Peyer's patch (tissue), 4 donors: ENCODE measurements at regions not wholly inside any gene's neighbourhood (a gene's known extent, or its start where the extent isn't known, plus 50 kb on each side); places are given as distances from the start of the nearest gene placed in this dataset.

Experiments used
- DNase-seq, 3 donors: peaks; one replicate each; pipeline ENCODE4 v3.0.0-alpha.2; 2017 to 2019
- H3K27ac ChIP-seq, 4 donors: fragments of 200-600 bp; sonication (generic); one replicate each; pipeline ENCODE4 v1.5.1; 2016 to 2019
- H3K27me3 ChIP-seq, 2 donors: fragments of 200-600 bp; sonication (generic); one replicate each; pipeline ENCODE4 v1.5.1; 2019
- H3K36me3 ChIP-seq, 3 donors: fragments of 200-600 bp; sonication (generic); one replicate each; pipeline ENCODE4 v1.5.1; 2016 to 2019
- H3K4me1 ChIP-seq, 4 donors: fragments of 200-600 bp; sonication (generic); one replicate each; pipeline ENCODE4 v1.5.1; 2016 to 2019
- H3K4me3 ChIP-seq, 4 donors: fragments of 200-600 bp; sonication (generic); 1 replicate in 3 of 4; 2 replicates in 1 of 4; pipeline ENCODE4 v1.5.1; 2016 to 2019; ENCODE audit warnings: mild to moderate bottlenecking in 1 of 4
- H3K9me3 ChIP-seq, 4 donors: fragments of 200-600 bp; sonication (generic); one replicate each; pipeline ENCODE4 v1.5.1; 2016 to 2019; ENCODE audit warnings: mild to moderate bottlenecking in 1 of 4
- CTCF ChIP-seq, 6 experiments: fragments of 450-650 bp in 4 of 6; fragments of 200-600 bp in 2 of 6; sonication (generic) in 1 of 6; IDR thresholded peaks; one replicate each; pipeline ENCODE4 v1.5.1; 2017 to 2019; ENCODE audit warnings: antibody characterized with exemption in 6 of 6, mild to moderate bottlenecking in 3 of 6, moderate library complexity in 1 of 6
- POLR2A ChIP-seq, 2 donors: fragments of 450-650 bp; IDR thresholded peaks; one replicate each; pipeline ENCODE4 v1.5.1; 2017; ENCODE audit warnings: antibody characterized with exemption in 2 of 2, mild to moderate bottlenecking in 2 of 2, moderate library complexity in 2 of 2

GRCh38 chr11:130635937-130636630 is 187.6 kb downstream of the ADAMTS15 start:
- DNase-seq: no peak
- TF ChIP-seq POLR2A (IDR thresholded peaks at IDR 0.05): no peak
- no peak for TF ChIP-seq CTCF (IDR thresholded peaks at IDR 0.05)
- no peaks in the 10 kb centered on the region for H3K9me3 ChIP-seq
- no peak overlapping the region for H3K27ac ChIP-seq
- no peaks in the 10 kb centered on the region for H3K36me3 ChIP-seq
- no peaks in the 10 kb centered on the region for H3K4me1 ChIP-seq
- H3K27me3 ChIP-seq: no peaks in the 10 kb centered on the region
- no peak overlapping the region for H3K4me3 ChIP-seq

- Histone ChIP-seq H3K27me3 (no peaks in the 10 kb centered on the region), H3K27ac (no peak overlapping the region), H3K4me1 (no peaks in the 10 kb centered on the region), H3K36me3 (no peaks in the 10 kb centered on the region), H3K9me3 (no peaks in the 10 kb centered on the region), H3K4me3 (no peak overlapping the region)
- TF ChIP-seq CTCF (IDR thresholded peaks at IDR 0.05) (no peak), POLR2A (IDR thresholded peaks at IDR 0.05) (no peak)
- DNase-seq: no peak
Measured at GRCh38 chr11:130636722-130637464, 188.4 kb downstream of the ADAMTS15 start.

- no peaks in the 10 kb centered on the region for H3K27me3 ChIP-seq
- no peaks in the 10 kb centered on the region for H3K4me1 ChIP-seq
- DNase-seq: no peak
- no peaks in the 10 kb centered on the region for H3K36me3 ChIP-seq
- no peak overlapping the region for H3K27ac ChIP-seq
- no peaks in the 10 kb centered on the region for H3K9me3 ChIP-seq
- H3K4me3 ChIP-seq: no peak overlapping the region
- TF ChIP-seq CTCF (IDR thresholded peaks at IDR 0.05): no peak
- TF ChIP-seq POLR2A (IDR thresholded peaks at IDR 0.05): no peak
Measured at GRCh38 chr11:130637566-130637965, 189.1 kb downstream of the ADAMTS15 start.

GRCh38 chr11:130638033-130638432 is 189.6 kb downstream of the ADAMTS15 start:
- Histone ChIP-seq H3K4me1 (no peaks in the 10 kb centered on the region), H3K9me3 (no peaks in the 10 kb centered on the region), H3K27me3 (no peaks in the 10 kb centered on the region), H3K27ac (no peak overlapping the region), H3K36me3 (no peaks in the 10 kb centered on the region), H3K4me3 (no peak overlapping the region)
- no peak for TF ChIP-seq CTCF (IDR thresholded peaks at IDR 0.05)
- no peak for DNase-seq

- H3K4me3 ChIP-seq: no peak overlapping the region
- TF ChIP-seq CTCF (IDR thresholded peaks at IDR 0.05) (no peak), POLR2A (IDR thresholded peaks at IDR 0.05) (no peak)
Measured at GRCh38 chr11:130638624-130639023, 190.2 kb downstream of the ADAMTS15 start.

More at GRCh38 chr11:130638624-130639023, 190.2 kb downstream of the ADAMTS15 start:
- Histone ChIP-seq H3K36me3 (no peaks in the 10 kb centered on the region), H3K9me3 (no peaks in the 10 kb centered on the region), H3K27ac (no peak overlapping the region), H3K4me1 (no peaks in the 10 kb centered on the region), H3K27me3 (no peaks in the 10 kb centered on the region)
- no peak for DNase-seq
